Body of pancreas (tissue), 4 donors: ENCODE measurements at regions not wholly inside any gene's neighbourhood (a gene's known extent, or its start where the extent isn't known, plus 50 kb on each side); places are given as distances from the start of the nearest gene placed in this dataset.

Source experiments
- ATAC-seq: fragments of 150-250 bp; one replicate; pipeline ENCODE4 v1.9.1; 2016
- DNase-seq, 4 donors: peaks; one replicate each; pipeline ENCODE4 v3.0.0-alpha.2; 2019
- H3K27ac ChIP-seq, 4 donors: fragments of 200-600 bp; sonication (generic); 1 replicate in 3 of 4; 2 replicates in 1 of 4; pipeline versions ENCODE4 v1.5.1 to v1.6.1; 2016 to 2019; ENCODE audit warnings: mild to moderate bottlenecking in 1 of 4, mixed read lengths in 1 of 4, moderate library complexity in 1 of 4
- H3K27me3 ChIP-seq, 2 donors: fragments of 200-600 bp; sonication (generic); one replicate each; pipeline ENCODE4 v1.6.0; 2016; ENCODE audit warnings: mild to moderate bottlenecking in 1 of 2
- H3K36me3 ChIP-seq, 2 donors: fragments of 200-600 bp; sonication (generic); replicated peaks in 1 of 2; 2 replicates each; pipeline ENCODE4 v1.5.1; 2016; ENCODE audit warnings: low read depth in 2 of 2; ENCODE audit not compliant: insufficient read depth in 1 of 2
- H3K4me1 ChIP-seq: fragments of 200-600 bp; sonication (generic); one replicate; pipeline ENCODE4 v1.6.0; 2016
- H3K4me3 ChIP-seq, 2 donors: fragments of 200-600 bp; sonication (generic); 1 replicate in 1 of 2; 2 replicates in 1 of 2; pipeline ENCODE4 v1.5.1; 2016 to 2019
- H3K9me3 ChIP-seq, 3 donors: fragments of 200-600 bp; sonication (generic); 1 replicate in 2 of 3; 2 replicates in 1 of 3; pipeline ENCODE4 v1.5.1; 2016
- POLR2A ChIP-seq, 3 donors: fragments of 450-650 bp; IDR thresholded peaks; one replicate each; pipeline ENCODE4 v1.6.1; 2016; ENCODE audit warnings: antibody characterized with exemption in 3 of 3, mild to moderate bottlenecking in 2 of 3
- WGBS, 2 donors: methylation state at CpG; one replicate each; pipeline ENCODE4 v1.1.5; 2017; 5-methylcytosine and 5-hydroxymethylcytosine counted together
- intact Hi-C: fragments of 100-400 bp; cut with DNase I; formaldehyde crosslinking; loops from one replicate; pipeline ENCODE4 v1.15.1; 2023
- TF ChIP-seq, protein P1 (sequence below), 7 experiments: fragments of 450-650 bp in 4 of 7; fragments of 200-600 bp in 3 of 7; sonication (generic) in 3 of 7; IDR thresholded peaks; one replicate each; pipeline ENCODE4 v1.5.1; 2016 to 2019; ENCODE audit warnings: antibody characterized with exemption in 7 of 7

DNA sequence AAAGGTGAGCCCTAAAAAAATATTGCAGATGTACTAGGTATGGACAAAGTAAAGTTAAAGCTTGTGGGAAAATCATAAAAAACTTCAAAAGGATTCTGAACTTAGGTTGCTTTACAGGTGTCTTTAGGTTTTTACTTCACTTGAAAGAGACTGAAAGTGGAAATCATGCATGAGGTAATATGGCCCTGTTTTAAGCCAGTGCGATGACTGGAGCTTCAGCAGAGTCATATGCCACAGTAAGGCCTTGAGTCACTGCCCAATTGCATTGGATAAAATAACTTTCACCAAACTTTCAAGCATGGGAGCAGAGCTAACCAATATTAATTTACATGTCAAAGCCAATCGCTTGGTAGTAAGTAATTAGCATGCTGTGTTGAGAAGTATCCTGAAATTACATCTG, 63.9 kb upstream of the TMEM260 start:
- WGBS, 2 donors, result 83 to 89% methylated on average over 2 of the region's 2 CpGs
- no peaks in the 10 kb centered on the region for H3K9me3 ChIP-seq
- DNase-seq (no peak), ATAC-seq (no peak)
- intact Hi-C loops, result no loop called here
- H3K36me3 ChIP-seq, result no peaks in the 10 kb centered on the region
- no peaks in the 10 kb centered on the region for H3K4me1 ChIP-seq
- H3K27ac ChIP-seq, result no peak overlapping the region
- H3K27me3 ChIP-seq, result no peaks in the 10 kb centered on the region
- H3K4me3 ChIP-seq, result no peak overlapping the region
- TF ChIP-seq, protein P1, sequence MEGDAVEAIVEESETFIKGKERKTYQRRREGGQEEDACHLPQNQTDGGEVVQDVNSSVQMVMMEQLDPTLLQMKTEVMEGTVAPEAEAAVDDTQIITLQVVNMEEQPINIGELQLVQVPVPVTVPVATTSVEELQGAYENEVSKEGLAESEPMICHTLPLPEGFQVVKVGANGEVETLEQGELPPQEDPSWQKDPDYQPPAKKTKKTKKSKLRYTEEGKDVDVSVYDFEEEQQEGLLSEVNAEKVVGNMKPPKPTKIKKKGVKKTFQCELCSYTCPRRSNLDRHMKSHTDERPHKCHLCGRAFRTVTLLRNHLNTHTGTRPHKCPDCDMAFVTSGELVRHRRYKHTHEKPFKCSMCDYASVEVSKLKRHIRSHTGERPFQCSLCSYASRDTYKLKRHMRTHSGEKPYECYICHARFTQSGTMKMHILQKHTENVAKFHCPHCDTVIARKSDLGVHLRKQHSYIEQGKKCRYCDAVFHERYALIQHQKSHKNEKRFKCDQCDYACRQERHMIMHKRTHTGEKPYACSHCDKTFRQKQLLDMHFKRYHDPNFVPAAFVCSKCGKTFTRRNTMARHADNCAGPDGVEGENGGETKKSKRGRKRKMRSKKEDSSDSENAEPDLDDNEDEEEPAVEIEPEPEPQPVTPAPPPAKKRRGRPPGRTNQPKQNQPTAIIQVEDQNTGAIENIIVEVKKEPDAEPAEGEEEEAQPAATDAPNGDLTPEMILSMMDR (IDR thresholded peaks at IDR 0.05), result no peak

- ATAC-seq, result no peak
- TF ChIP-seq POLR2A (IDR thresholded peaks at IDR 0.05), result no peak
- TF ChIP-seq, protein P1 (IDR thresholded peaks at IDR 0.05), result no peak
- Histone ChIP-seq H3K9me3 (no peaks in the 10 kb centered on the region), H3K4me1 (no peaks in the 10 kb centered on the region), H3K27me3 (no peaks in the 10 kb centered on the region), H3K4me3 (no peak overlapping the region), H3K36me3 (no peaks in the 10 kb centered on the region), H3K27ac (no peak overlapping the region)
- no peak for DNase-seq
- intact Hi-C loops, result no loop called here
Measured at GRCh38 chr14:56522403-56522802, 57.2 kb upstream of the TMEM260 start.

DNA sequence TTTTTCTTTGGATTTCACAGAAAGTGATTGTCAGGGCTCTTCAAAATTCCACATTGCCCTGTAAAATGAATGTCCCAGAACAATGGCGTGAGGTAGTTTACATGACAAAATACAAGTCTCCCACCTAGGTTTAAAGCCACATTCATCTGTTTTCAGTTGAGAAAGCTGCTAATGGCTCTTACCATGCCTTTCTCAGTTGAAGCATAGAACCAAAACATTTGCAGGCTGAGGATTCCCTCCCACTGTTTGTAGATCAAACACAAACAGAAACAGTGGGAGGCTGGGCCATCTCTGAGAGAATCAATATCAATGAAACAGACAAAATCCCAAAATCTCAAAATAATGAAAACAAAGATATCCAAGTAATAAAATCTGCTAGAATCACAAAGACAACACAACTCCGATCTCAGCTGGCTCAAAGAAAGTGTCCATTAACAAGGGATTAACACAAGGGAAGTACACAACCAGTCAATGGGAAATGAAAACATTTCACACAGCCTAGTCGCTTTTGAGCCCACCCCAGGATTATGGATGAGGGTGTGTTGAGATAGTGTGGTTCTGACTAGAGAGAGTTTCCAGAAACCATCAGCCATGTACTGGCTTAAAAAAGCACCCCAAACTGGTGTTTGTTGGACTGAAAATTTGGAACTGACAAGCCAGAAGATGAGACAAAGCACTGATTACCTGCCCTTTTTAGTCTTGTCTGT, 54.5 kb upstream of the TMEM260 start:
- intact Hi-C loops, result no loop called here

GRCh38 chr14:56528927-56529326, 50.7 kb upstream of the TMEM260 start:
- Histone ChIP-seq H3K27ac (no peak overlapping the region), H3K9me3 (no peaks in the 10 kb centered on the region), H3K4me1 (no peaks in the 10 kb centered on the region), H3K27me3 (peaks cover 0 to 3% of the 10 kb centered on the region in 2 donors), H3K36me3 (no peaks in the 10 kb centered on the region), H3K4me3 (no peak overlapping the region)
- ATAC-seq, result no peak
- intact Hi-C loops, result no loop called here
- WGBS, 2 donors, result 50 to 54% methylated on average over 4 of the region's 4 CpGs
- TF ChIP-seq POLR2A (IDR thresholded peaks at IDR 0.05), result no peak
- TF ChIP-seq, protein P1 (IDR thresholded peaks at IDR 0.05), result no peak
- DNase-seq, result no peak

More for the DNA sequence above, 54.5 kb upstream of the TMEM260 start:
- ATAC-seq (no peak), DNase-seq (no peak)
- no peaks in the 10 kb centered on the region for H3K4me1 ChIP-seq
- H3K9me3 ChIP-seq, result no peaks in the 10 kb centered on the region
- H3K27ac ChIP-seq, result no peak overlapping the region
- no peaks in the 10 kb centered on the region for H3K36me3 ChIP-seq
- H3K27me3 ChIP-seq, result no peaks in the 10 kb centered on the region
- 27 to 51% methylated on average over 3 of the region's 3 CpGs for WGBS, 2 donors
- no peak overlapping the region for H3K4me3 ChIP-seq
- TF ChIP-seq, protein P1 (IDR thresholded peaks at IDR 0.05), result no peak
- TF ChIP-seq POLR2A (IDR thresholded peaks at IDR 0.05), result no peak
